ENCODE measurements at regions not wholly inside any gene's neighbourhood (a gene's known extent, or its start where the extent isn't known, plus 50 kb on each side); places are given as distances from the start of the nearest gene placed in this dataset.

- Histone ChIP-seq H3K18ac (ENCODE audit: low read depth, low read length) (no peak overlapping the region), H3K4me3 (ENCODE audit: insufficient read depth, low read depth, low read length) (no peak overlapping the region), H2BK15ac (ENCODE audit: low read depth, low read length) (no peak overlapping the region), H4K5ac (ENCODE audit: low read depth, low read length) (no peak overlapping the region), H4K8ac (ENCODE audit: low read depth in 2 of 2, low read length in 2 of 2) (no peak overlapping the region), H2BK20ac (ENCODE audit: low read depth, low read length) (no peak overlapping the region), H3K27me3 (ENCODE audit: control insufficient read depth, insufficient read depth, low read length) (no peaks in the 10 kb centered on the region), H3K4me1 (ENCODE audit: control insufficient read depth, insufficient read depth, low read length) (no peaks in the 10 kb centered on the region), H3K36me3 (ENCODE audit: control insufficient read depth, insufficient read depth, low read length) (no peaks in the 10 kb centered on the region), H3K27ac (ENCODE audit: insufficient read depth, low read length) (no peak overlapping the region), H2BK5ac (ENCODE audit: low read depth, low read length, poor library complexity, severe bottlenecking) (no peak overlapping the region), H3K56ac (ENCODE audit: extremely low read depth, insufficient read depth, low read length) (no peak overlapping the region), H2AK5ac (ENCODE audit: low read depth, low read length) (no peak overlapping the region), H3K4ac (ENCODE audit: low read depth, low read length) (no peak overlapping the region), H3K9ac (ENCODE audit: low read depth, low read length) (no peak overlapping the region), H3K14ac (replicated peaks; ENCODE audit: low read depth, low read length) (no peak overlapping the region), H2BK120ac (ENCODE audit: low read depth, low read length) (no peak overlapping the region), H3K9me3 (ENCODE audit: control insufficient read depth, insufficient read depth, low read length) (peaks cover 11% of the 10 kb centered on the region), H4K20me1 (ENCODE audit: insufficient read depth, low read length) (no peaks in the 10 kb centered on the region), H3K23ac (ENCODE audit: low read depth, low read length) (no peak overlapping the region), H3K9me1 (ENCODE audit: insufficient read depth, low read length) (no peaks in the 10 kb centered on the region), H3K79me1 (ENCODE audit: low read depth in 1 of 2, low read length in 2 of 2) (no peaks in the 10 kb centered on the region), H2AK9ac (replicated peaks; ENCODE audit: low read depth, low read length, poor library complexity) (no peak overlapping the region), H3K4me2 (ENCODE audit: low read depth, low read length) (no peak overlapping the region), H2AFZ (replicated peaks; ENCODE audit: low read length, poor library complexity) (no peak overlapping the region), H4K91ac (ENCODE audit: insufficient read depth, low read depth, low read length) (no peak overlapping the region)
- no peak for ATAC-seq (ENCODE audit: low read depth)
- dilution Hi-C loops (cut with HindIII; ENCODE audit: low sequenced_read_pairs, unreplicated experiment) (no loop called here), in situ Hi-C loops (cut with MboI; ENCODE audit: low sequenced_read_pairs) (no loop called here), intact Hi-C loops (cut with micrococcal nuclease) (no loop called here)
- no TSS peak for BruUV-seq (replicated peaks)
- TF ChIP-seq MAFK (IDR thresholded peaks at IDR 0.05; ENCODE audit: low read depth, low read length) (no peak), NFE2L2 (IDR thresholded peaks at IDR 0.05; ENCODE audit: low read depth, low read length) (no peak), CEBPB (IDR thresholded peaks at IDR 0.05; ENCODE audit: low read depth, low read length) (no peak), FOS (IDR thresholded peaks at IDR 0.05; ENCODE audit: low read depth, low read length) (no peak), CHD1 (IDR thresholded peaks at IDR 0.05; ENCODE audit: low read depth, low read length) (no peak), MAZ (IDR thresholded peaks at IDR 0.05; ENCODE audit: borderline replicate concordance, low read depth, low read length) (no peak), RFX5 (IDR thresholded peaks at IDR 0.05; ENCODE audit: low read depth, low read length) (no peak), SMC3 (IDR thresholded peaks at IDR 0.05; ENCODE audit: low read depth, low read length) (no peak), POLR2A (IDR thresholded peaks at IDR 0.05; ENCODE audit: low read depth, low read length) (no peak), BHLHE40 (IDR thresholded peaks at IDR 0.05; ENCODE audit: low read depth, low read length) (no peak), ELK1 (IDR thresholded peaks at IDR 0.05; ENCODE audit: borderline replicate concordance, low read depth, low read length) (no peak), RCOR1 (IDR thresholded peaks at IDR 0.05; ENCODE audit: insufficient replicate concordance, low read length) (no peak), RAD21 (IDR thresholded peaks at IDR 0.05; ENCODE audit: low read length) (no peak), MXI1 (IDR thresholded peaks at IDR 0.05; ENCODE audit: borderline replicate concordance, low read depth, low read length) (no peak)
- TF ChIP-seq, protein P1, sequence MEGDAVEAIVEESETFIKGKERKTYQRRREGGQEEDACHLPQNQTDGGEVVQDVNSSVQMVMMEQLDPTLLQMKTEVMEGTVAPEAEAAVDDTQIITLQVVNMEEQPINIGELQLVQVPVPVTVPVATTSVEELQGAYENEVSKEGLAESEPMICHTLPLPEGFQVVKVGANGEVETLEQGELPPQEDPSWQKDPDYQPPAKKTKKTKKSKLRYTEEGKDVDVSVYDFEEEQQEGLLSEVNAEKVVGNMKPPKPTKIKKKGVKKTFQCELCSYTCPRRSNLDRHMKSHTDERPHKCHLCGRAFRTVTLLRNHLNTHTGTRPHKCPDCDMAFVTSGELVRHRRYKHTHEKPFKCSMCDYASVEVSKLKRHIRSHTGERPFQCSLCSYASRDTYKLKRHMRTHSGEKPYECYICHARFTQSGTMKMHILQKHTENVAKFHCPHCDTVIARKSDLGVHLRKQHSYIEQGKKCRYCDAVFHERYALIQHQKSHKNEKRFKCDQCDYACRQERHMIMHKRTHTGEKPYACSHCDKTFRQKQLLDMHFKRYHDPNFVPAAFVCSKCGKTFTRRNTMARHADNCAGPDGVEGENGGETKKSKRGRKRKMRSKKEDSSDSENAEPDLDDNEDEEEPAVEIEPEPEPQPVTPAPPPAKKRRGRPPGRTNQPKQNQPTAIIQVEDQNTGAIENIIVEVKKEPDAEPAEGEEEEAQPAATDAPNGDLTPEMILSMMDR (conservative IDR thresholded peaks at IDR 0.05; ENCODE audit: low read depth, low read length), result no peak
- TF ChIP-seq, protein P2, sequence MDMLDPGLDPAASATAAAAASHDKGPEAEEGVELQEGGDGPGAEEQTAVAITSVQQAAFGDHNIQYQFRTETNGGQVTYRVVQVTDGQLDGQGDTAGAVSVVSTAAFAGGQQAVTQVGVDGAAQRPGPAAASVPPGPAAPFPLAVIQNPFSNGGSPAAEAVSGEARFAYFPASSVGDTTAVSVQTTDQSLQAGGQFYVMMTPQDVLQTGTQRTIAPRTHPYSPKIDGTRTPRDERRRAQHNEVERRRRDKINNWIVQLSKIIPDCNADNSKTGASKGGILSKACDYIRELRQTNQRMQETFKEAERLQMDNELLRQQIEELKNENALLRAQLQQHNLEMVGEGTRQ (IDR thresholded peaks at IDR 0.05; ENCODE audit: low read depth, low read length), result no peak
- DNase-seq, result no peak
- ChIA-PET CTCF (no interaction called here), POLR2A (ENCODE audit: unreplicated experiment) (no interaction called here)
- WGBS, 2 experiments (ENCODE audit: extremely low coverage in 2 of 2, insufficient read length in 1 of 2), result no CpG with 5 or more reads among the region's 1 CpG
Observed at GRCh38 chr3:39755100-39755499, 54.3 kb upstream of the MYRIP start.

Data from IMR-90 (cell line).